ENCODE measurements at regions not wholly inside any gene's neighbourhood (a gene's known extent, or its start where the extent isn't known, plus 50 kb on each side); places are given as distances from the start of the nearest gene placed in this dataset.

DNA sequence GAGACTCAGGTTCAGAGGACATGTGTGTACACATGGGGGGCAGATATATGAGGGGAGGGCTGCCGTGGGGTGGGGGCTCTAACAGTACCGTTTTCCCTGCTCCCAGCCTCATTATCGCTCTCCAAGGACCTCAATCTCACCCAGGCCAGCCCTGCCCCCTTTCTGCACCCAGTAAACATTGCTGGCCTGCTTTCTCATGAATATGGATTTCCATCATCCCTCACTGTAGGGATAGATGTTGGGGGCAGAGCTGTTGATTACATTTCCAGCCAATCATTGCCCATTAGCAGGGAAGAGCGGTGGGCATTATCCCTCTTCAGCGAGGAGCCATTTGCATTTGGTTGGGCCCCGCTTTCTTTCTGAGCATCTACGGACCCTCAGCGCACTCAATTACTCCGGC lies 273.8 kb downstream of the RPS6KC1 start:
- ATAC-seq (ENCODE audit: low FRiP score) (no peak), DNase-seq (no peak)
- H3K27me3 ChIP-seq (ENCODE audit: control insufficient read depth in 1 of 2, insufficient read depth in 2 of 2, low read length in 1 of 2): no peaks in the 10 kb centered on the region
- no peaks in the 10 kb centered on the region for H3K9me3 ChIP-seq (ENCODE audit: control insufficient read depth, low read length)
- no peak overlapping the region for H3K27ac ChIP-seq (ENCODE audit: low read depth in 1 of 2, low read length in 2 of 2)
- 94 to 95% methylated on average over 9 of the region's 9 CpGs for WGBS, 2 donors
- no peak overlapping the region for H3K4me3 ChIP-seq (ENCODE audit: low read length in 2 of 2)
- no peaks in the 10 kb centered on the region for H3K4me1 ChIP-seq (ENCODE audit: control insufficient read depth in 1 of 2, insufficient read depth in 2 of 2, low read length in 2 of 2)
- intact Hi-C loops (cut with DNase I): no loop called here
- no peaks in the 10 kb centered on the region for H3K36me3 ChIP-seq (ENCODE audit: control insufficient read depth in 1 of 2, insufficient read depth in 2 of 2, low read length in 1 of 2)

DNA sequence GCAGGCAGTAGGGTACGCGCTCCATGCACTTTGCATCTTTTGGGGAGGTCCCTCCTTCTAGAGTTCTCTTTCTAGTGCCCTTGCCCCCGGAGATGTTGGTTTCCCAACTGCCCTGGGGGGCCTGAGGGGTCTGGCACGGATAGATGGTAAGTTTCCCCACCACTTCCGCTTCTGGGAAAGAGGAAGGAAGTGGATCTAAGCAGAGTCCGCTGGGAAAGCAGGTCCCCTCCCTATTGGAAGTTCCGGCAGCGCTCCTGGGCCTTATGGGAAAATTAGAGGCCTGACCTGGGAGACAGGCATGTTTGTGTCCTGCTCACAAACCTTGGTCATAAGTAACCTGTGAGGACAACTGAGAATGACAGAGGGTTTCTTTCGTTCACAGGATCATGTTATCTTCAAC lies 274.4 kb downstream of the RPS6KC1 start:
- WGBS, 2 donors: 88 to 89% methylated on average over 9 of the region's 9 CpGs
- ATAC-seq (ENCODE audit: low FRiP score) (no peak), DNase-seq (no peak)
- Histone ChIP-seq H3K4me1 (ENCODE audit: control insufficient read depth in 1 of 2, insufficient read depth in 2 of 2, low read length in 2 of 2) (no peaks in the 10 kb centered on the region), H3K27me3 (ENCODE audit: control insufficient read depth in 1 of 2, insufficient read depth in 2 of 2, low read length in 1 of 2) (no peaks in the 10 kb centered on the region), H3K9me3 (ENCODE audit: control insufficient read depth, low read length) (no peaks in the 10 kb centered on the region), H3K4me3 (ENCODE audit: low read length in 2 of 2) (no peak overlapping the region), H3K36me3 (ENCODE audit: control insufficient read depth in 1 of 2, insufficient read depth in 2 of 2, low read length in 1 of 2) (no peaks in the 10 kb centered on the region), H3K27ac (ENCODE audit: low read depth in 1 of 2, low read length in 2 of 2) (no peak overlapping the region)
- intact Hi-C loops (cut with DNase I): no loop called here

DNA sequence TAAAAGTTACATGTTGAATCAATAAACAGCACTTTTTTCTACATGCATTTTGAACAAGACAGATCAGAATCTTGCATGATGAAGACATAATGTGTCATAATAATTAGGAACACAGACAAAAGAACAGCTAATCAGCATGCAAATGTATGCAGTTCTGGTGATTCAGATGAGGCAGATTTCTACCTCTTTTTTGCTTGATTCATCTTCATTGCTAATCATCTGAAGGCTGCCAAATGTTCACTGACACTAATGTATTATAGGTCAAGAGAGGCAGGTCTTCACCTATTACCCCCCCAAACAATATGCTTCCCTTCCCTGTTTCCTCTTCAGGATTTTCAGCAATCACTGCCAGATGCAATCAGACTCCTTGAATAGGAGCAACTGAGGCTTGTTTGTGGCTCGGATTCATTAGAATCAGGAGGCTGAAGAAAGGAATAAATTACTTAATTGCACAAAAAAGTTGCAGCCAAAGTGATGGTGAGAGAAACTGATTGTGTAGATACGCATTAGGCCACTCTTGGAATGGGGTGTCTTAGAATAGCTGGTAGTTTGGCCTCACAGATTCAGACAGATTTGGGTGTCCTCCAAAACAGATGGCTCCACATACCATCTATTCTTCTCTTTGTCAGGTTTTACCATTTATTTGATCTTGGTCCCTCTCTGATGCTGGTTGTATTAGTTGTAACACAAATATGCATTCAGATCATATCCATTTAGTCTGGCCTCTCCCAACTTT lies 275.4 kb downstream of the RPS6KC1 start:
- 89 to 94% methylated on average over 2 of the region's 2 CpGs for WGBS, 2 donors
- Histone ChIP-seq H3K27ac (ENCODE audit: low read depth in 1 of 2, low read length in 2 of 2) (no peak overlapping the region), H3K9me3 (ENCODE audit: control insufficient read depth, low read length) (no peaks in the 10 kb centered on the region), H3K4me1 (ENCODE audit: control insufficient read depth in 1 of 2, insufficient read depth in 2 of 2, low read length in 2 of 2) (no peaks in the 10 kb centered on the region), H3K36me3 (ENCODE audit: control insufficient read depth in 1 of 2, insufficient read depth in 2 of 2, low read length in 1 of 2) (no peaks in the 10 kb centered on the region), H3K4me3 (ENCODE audit: low read length in 2 of 2) (no peak overlapping the region), H3K27me3 (ENCODE audit: control insufficient read depth in 1 of 2, insufficient read depth in 2 of 2, low read length in 1 of 2) (no peaks in the 10 kb centered on the region)
- no peak for ATAC-seq (ENCODE audit: low FRiP score)
- DNase-seq: no peak
- intact Hi-C loops (cut with DNase I): no loop called here

- WGBS, 2 donors: 56 to 60% methylated on average over 5 of the region's 5 CpGs
- Histone ChIP-seq H3K36me3 (ENCODE audit: control insufficient read depth in 1 of 2, insufficient read depth in 2 of 2, low read length in 1 of 2) (no peaks in the 10 kb centered on the region), H3K27me3 (ENCODE audit: control insufficient read depth in 1 of 2, insufficient read depth in 2 of 2, low read length in 1 of 2) (no peaks in the 10 kb centered on the region), H3K4me1 (ENCODE audit: control insufficient read depth in 1 of 2, insufficient read depth in 2 of 2, low read length in 2 of 2) (no peaks in the 10 kb centered on the region), H3K27ac (ENCODE audit: low read depth in 1 of 2, low read length in 2 of 2) (no peak overlapping the region), H3K9me3 (ENCODE audit: control insufficient read depth, low read length) (no peaks in the 10 kb centered on the region), H3K4me3 (ENCODE audit: low read length in 2 of 2) (no peak overlapping the region)
- ATAC-seq (ENCODE audit: low FRiP score): no peak
- peak in 1 of 2 donors; percentile 83 for DNase-seq
- intact Hi-C loops (cut with DNase I): no loop called here
Measured at GRCh38 chr1:213327017-213327667, 276.1 kb downstream of the RPS6KC1 start.

- ATAC-seq (ENCODE audit: low FRiP score) (no peak), DNase-seq (no peak)
- Histone ChIP-seq H3K36me3 (ENCODE audit: control insufficient read depth in 1 of 2, insufficient read depth in 2 of 2, low read length in 1 of 2) (no peaks in the 10 kb centered on the region), H3K27ac (ENCODE audit: low read depth in 1 of 2, low read length in 2 of 2) (no peak overlapping the region), H3K4me3 (ENCODE audit: low read length in 2 of 2) (no peak overlapping the region), H3K4me1 (ENCODE audit: control insufficient read depth in 1 of 2, insufficient read depth in 2 of 2, low read length in 2 of 2) (no peaks in the 10 kb centered on the region), H3K27me3 (ENCODE audit: control insufficient read depth in 1 of 2, insufficient read depth in 2 of 2, low read length in 1 of 2) (no peaks in the 10 kb centered on the region), H3K9me3 (ENCODE audit: control insufficient read depth, low read length) (no peaks in the 10 kb centered on the region)
- WGBS, 2 donors: 84% methylated on average over 11 of the region's 11 CpGs
- intact Hi-C loops (cut with DNase I): no loop called here
Measured at GRCh38 chr1:213329406-213330008, 278.5 kb downstream of the RPS6KC1 start.

- intact Hi-C loops (cut with DNase I): no loop called here
- no peaks in the 10 kb centered on the region for H3K27me3 ChIP-seq (ENCODE audit: control insufficient read depth in 1 of 2, insufficient read depth in 2 of 2, low read length in 1 of 2)
- no peaks in the 10 kb centered on the region for H3K36me3 ChIP-seq (ENCODE audit: control insufficient read depth in 1 of 2, insufficient read depth in 2 of 2, low read length in 1 of 2)
- H3K4me1 ChIP-seq (ENCODE audit: control insufficient read depth in 1 of 2, insufficient read depth in 2 of 2, low read length in 2 of 2): no peaks in the 10 kb centered on the region
- no peak for ATAC-seq (ENCODE audit: low FRiP score)
- no peaks in the 10 kb centered on the region for H3K9me3 ChIP-seq (ENCODE audit: control insufficient read depth, low read length)
- no peak for DNase-seq
- H3K4me3 ChIP-seq (ENCODE audit: low read length in 2 of 2): no peak overlapping the region
- no peak overlapping the region for H3K27ac ChIP-seq (ENCODE audit: low read depth in 1 of 2, low read length in 2 of 2)
- WGBS, 2 donors: 87 to 90% methylated on average over 3 of the region's 3 CpGs
Measured at GRCh38 chr1:213330281-213330680, 279.2 kb downstream of the RPS6KC1 start.

GRCh38 chr1:213331631-213332175 lies 280.7 kb downstream of the RPS6KC1 start:
- 83 to 84% methylated on average over 4 of the region's 4 CpGs for WGBS, 2 donors
- DNase-seq (no peak), ATAC-seq (ENCODE audit: low FRiP score) (no peak)
- H3K9me3 ChIP-seq (ENCODE audit: control insufficient read depth, low read length): no peaks in the 10 kb centered on the region
- H3K27me3 ChIP-seq (ENCODE audit: control insufficient read depth in 1 of 2, insufficient read depth in 2 of 2, low read length in 1 of 2): no peaks in the 10 kb centered on the region
- no peak overlapping the region for H3K4me3 ChIP-seq (ENCODE audit: low read length in 2 of 2)
- no peaks in the 10 kb centered on the region for H3K36me3 ChIP-seq (ENCODE audit: control insufficient read depth in 1 of 2, insufficient read depth in 2 of 2, low read length in 1 of 2)
- intact Hi-C loops (cut with DNase I): no loop called here
- no peak overlapping the region for H3K27ac ChIP-seq (ENCODE audit: low read depth in 1 of 2, low read length in 2 of 2)
- no peaks in the 10 kb centered on the region for H3K4me1 ChIP-seq (ENCODE audit: control insufficient read depth in 1 of 2, insufficient read depth in 2 of 2, low read length in 2 of 2)

DNA sequence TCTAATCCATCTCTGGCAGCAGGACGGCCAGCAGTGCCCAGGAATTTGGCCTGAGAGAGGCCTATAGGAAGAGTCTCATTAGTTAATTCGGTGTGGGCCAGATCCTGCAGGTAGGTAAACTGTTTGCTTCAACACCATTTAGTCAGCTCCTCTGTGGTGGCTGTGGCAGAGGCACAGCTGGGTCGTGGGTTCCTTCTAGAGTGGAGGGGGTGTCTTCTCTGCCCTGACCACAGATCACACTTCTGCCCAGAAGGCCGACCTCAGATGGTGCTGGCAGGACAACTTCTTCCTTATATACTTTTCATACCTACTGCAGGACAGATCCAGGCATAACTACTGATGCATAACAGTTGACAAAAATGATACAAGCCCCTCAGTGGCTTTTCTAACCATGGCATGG lies 281.4 kb downstream of the RPS6KC1 start:
- DNase-seq: no peak
- Histone ChIP-seq H3K36me3 (ENCODE audit: control insufficient read depth in 1 of 2, insufficient read depth in 2 of 2, low read length in 1 of 2) (no peaks in the 10 kb centered on the region), H3K27me3 (ENCODE audit: control insufficient read depth in 1 of 2, insufficient read depth in 2 of 2, low read length in 1 of 2) (no peaks in the 10 kb centered on the region), H3K27ac (ENCODE audit: low read depth in 1 of 2, low read length in 2 of 2) (no peak overlapping the region), H3K4me1 (ENCODE audit: control insufficient read depth in 1 of 2, insufficient read depth in 2 of 2, low read length in 2 of 2) (no peaks in the 10 kb centered on the region), H3K4me3 (ENCODE audit: low read length in 2 of 2) (no peak overlapping the region), H3K9me3 (ENCODE audit: control insufficient read depth, low read length) (no peaks in the 10 kb centered on the region)
- intact Hi-C loops (cut with DNase I): no loop called here
- no peak for ATAC-seq (ENCODE audit: low FRiP score)
- WGBS, 2 donors: 71 to 79% methylated on average over 4 of the region's 4 CpGs

DNA sequence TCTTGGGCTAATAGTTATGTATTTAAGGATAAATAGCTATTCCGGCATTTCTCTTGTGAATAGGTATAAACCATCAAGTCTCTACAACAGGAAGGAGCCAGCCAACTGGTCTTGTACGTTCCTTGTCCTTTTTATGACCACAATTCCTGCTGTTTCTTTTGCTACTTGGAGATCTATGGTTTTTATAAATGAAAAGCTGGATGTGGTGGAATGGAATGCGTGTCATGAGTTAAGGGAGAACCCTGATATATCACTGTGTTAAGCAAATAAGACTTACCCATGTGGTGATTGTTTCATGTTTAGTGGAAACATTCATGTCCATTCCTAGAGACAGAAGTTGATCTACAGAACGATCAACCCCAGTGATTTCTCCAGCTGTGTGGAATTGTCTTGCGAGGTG lies 282.1 kb downstream of the RPS6KC1 start:
- Histone ChIP-seq H3K27ac (ENCODE audit: low read depth in 1 of 2, low read length in 2 of 2) (no peak overlapping the region), H3K4me3 (ENCODE audit: low read length in 2 of 2) (no peak overlapping the region), H3K4me1 (ENCODE audit: control insufficient read depth in 1 of 2, insufficient read depth in 2 of 2, low read length in 2 of 2) (no peaks in the 10 kb centered on the region), H3K9me3 (ENCODE audit: control insufficient read depth, low read length) (no peaks in the 10 kb centered on the region), H3K36me3 (ENCODE audit: control insufficient read depth in 1 of 2, insufficient read depth in 2 of 2, low read length in 1 of 2) (no peaks in the 10 kb centered on the region), H3K27me3 (ENCODE audit: control insufficient read depth in 1 of 2, insufficient read depth in 2 of 2, low read length in 1 of 2) (no peaks in the 10 kb centered on the region)
- no peak for ATAC-seq (ENCODE audit: low FRiP score)
- DNase-seq: no peak
- WGBS, 2 donors: 62 to 74% methylated on average over 5 of the region's 5 CpGs
- intact Hi-C loops (cut with DNase I): no loop called here
